Spleen (tissue), 7 donors: ENCODE measurements at regions not wholly inside any gene's neighbourhood (a gene's known extent, or its start where the extent isn't known, plus 50 kb on each side); places are given as distances from the start of the nearest gene placed in this dataset.

ENCODE experiments used
- CTCF ChIP-seq, 11 experiments: fragments of 200-600 bp in 7 of 11; fragments of 450-650 bp in 4 of 11; sonication (generic) in 4 of 11; IDR thresholded peaks in 8 of 11; conservative IDR thresholded peaks in 3 of 11; 1 replicate in 7 of 11; 2 replicates in 4 of 11; pipeline versions ENCODE4 v1.4.0 to v1.8.0; 2016 to 2021; ENCODE audit warnings: antibody characterized with exemption in 11 of 11, inconsistent platforms in 4 of 11, mild to moderate bottlenecking in 1 of 11
- POLR2AphosphoS5 ChIP-seq, 3 donors: sonication (generic); formaldehyde crosslinking; IDR thresholded peaks; one replicate each; pipeline ENCODE4 v1.5.1; 2017; ENCODE audit warnings: antibody characterized with exemption in 3 of 3
- donor health status: DM: no; HTN: no; CAD: no; lungs with moderate emphysema.
- donor health status: DM: no; HTN: no; CAD: no.
- donor health status: DM: no; HTN: no; CAD: no.

GRCh38 chr7:138246428-138246827 is 170.2 kb downstream of the AKR1D1 start:
- no peak for TF ChIP-seq CTCF (IDR thresholded peaks at IDR 0.05 in 8 of 11, conservative IDR thresholded peaks at IDR 0.05 in 3 of 11)
- TF ChIP-seq POLR2AphosphoS5 (IDR thresholded peaks at IDR 0.05), result no peak
